ENCODE measurements at regions not wholly inside any gene's neighbourhood (a gene's known extent, or its start where the extent isn't known, plus 50 kb on each side); places are given as distances from the start of the nearest gene placed in this dataset.
"Not testable (repeated sequence)": the region's sequence is repeated elsewhere in the genome, so short reads cannot be mapped to it uniquely, and the experiment has no call there.

- peak; percentile 44 for DNase-seq (ENCODE audit: low read depth)
Measured at GRCh38 chr9:95581900-95582299, 65.1 kb upstream of the PTCH1 start.

GRCh38 chr9:95580812-95581761 is 64.3 kb upstream of the PTCH1 start:
- DNase-seq (ENCODE audit: low read depth), result peak; percentile 39

GRCh38 chr9:95574866-95575553 is 58.2 kb upstream of the PTCH1 start:
- no peak for DNase-seq (ENCODE audit: low read depth)

- no peak for DNase-seq (ENCODE audit: low read depth)
Measured at GRCh38 chr9:95574176-95574575, 57.4 kb upstream of the PTCH1 start.

GRCh38 chr9:95573463-95573862 is 56.7 kb upstream of the PTCH1 start:
- DNase-seq (ENCODE audit: low read depth), result no peak

- DNase-seq (ENCODE audit: low read depth), result no peak
Measured at GRCh38 chr9:95572381-95573151, 55.8 kb upstream of the PTCH1 start.

- peak; percentile 93 for DNase-seq (ENCODE audit: low read depth)
Measured at GRCh38 chr9:95570646-95571045, 53.9 kb upstream of the PTCH1 start.

GRCh38 chr9:95570150-95570549 is 53.4 kb upstream of the PTCH1 start:
- peak; percentile 77 for DNase-seq (ENCODE audit: low read depth)

GRCh38 chr9:95568735-95569134 is 52.0 kb upstream of the PTCH1 start:
- not testable (repeated sequence) for DNase-seq (ENCODE audit: low read depth)

Measured in Daoy (cell line).